OCI-LY1 (cell line): ENCODE measurements at regions not wholly inside any gene's neighbourhood (a gene's known extent, or its start where the extent isn't known, plus 50 kb on each side); places are given as distances from the start of the nearest gene placed in this dataset.

Source experiments
- H2AFZ ChIP-seq: fragments of 200-600 bp; sonication (generic), shearing (Covaris generic); 2 replicates; pipeline ENCODE4 v1.6.0; 2014; ENCODE audit warnings: antibody characterized with exemption, mild to moderate bottlenecking, low read length
- H3F3A ChIP-seq: fragments of 200-600 bp; sonication (generic), shearing (Covaris generic); 2 replicates; pipeline ENCODE4 v1.6.0; 2014; ENCODE audit warnings: mild to moderate bottlenecking, antibody characterized with exemption, low read length, moderate library complexity; ENCODE audit not compliant: insufficient read depth
- H3K27ac ChIP-seq: fragments of 200-600 bp; sonication (generic); 2 replicates; pipeline ENCODE4 v1.5.1; 2014; ENCODE audit warnings: low read length, mixed run types, mild to moderate bottlenecking, low read depth; ENCODE audit not compliant: poor library complexity, severe bottlenecking
- H3K27me3 ChIP-seq: fragments of 200-600 bp; sonication (generic); 2 replicates; pipeline ENCODE4 v1.6.0; 2014; ENCODE audit warnings: antibody characterized with exemption, mild to moderate bottlenecking, low read length, moderate library complexity; ENCODE audit not compliant: insufficient read depth
- H3K36me3 ChIP-seq: fragments of 200-600 bp; sonication (generic); 2 replicates; pipeline ENCODE4 v1.6.1; 2014; ENCODE audit warnings: mild to moderate bottlenecking, antibody characterized with exemption, low read length, moderate library complexity, mixed read lengths; ENCODE audit not compliant: insufficient read depth
- H3K4me1 ChIP-seq: fragments of 200-600 bp; sonication (generic); 2 replicates; pipeline ENCODE4 v1.5.1; 2014; ENCODE audit warnings: mild to moderate bottlenecking, low read length, moderate library complexity; ENCODE audit not compliant: insufficient read depth, severe bottlenecking
- H3K4me2 ChIP-seq: fragments of 200-600 bp; sonication (generic), shearing (Covaris generic); 2 replicates; pipeline ENCODE4 v1.6.1; 2014; ENCODE audit warnings: low read length
- H3K4me3 ChIP-seq: fragments of 200-600 bp; sonication (generic); 2 replicates; pipeline ENCODE4 v1.5.1; 2014; ENCODE audit warnings: low read length, low read depth, mild to moderate bottlenecking, mixed read lengths; ENCODE audit not compliant: poor library complexity, severe bottlenecking
- H3K79me2 ChIP-seq: fragments of 200-600 bp; shearing (Covaris generic); 2 replicates; pipeline ENCODE4 v1.6.1; 2016; ENCODE audit warnings: mixed run types, low read length, mixed read lengths; ENCODE audit not compliant: insufficient read depth
- H3K9ac ChIP-seq: fragments of 200-600 bp; sonication (generic), shearing (Covaris generic); 2 replicates; pipeline ENCODE4 v1.6.1; 2014; ENCODE audit warnings: mild to moderate bottlenecking, low read length, mixed read lengths
- H3K9me2 ChIP-seq: fragments of 200-600 bp; sonication (generic), shearing (Covaris generic); 2 replicates; pipeline ENCODE4 v1.6.1; 2014; ENCODE audit warnings: low read depth, mild to moderate bottlenecking, low read length, mixed read lengths
- H3K9me3 ChIP-seq: fragments of 200-600 bp; shearing (Covaris generic); 2 replicates; pipeline ENCODE4 v1.6.1; 2014; ENCODE audit warnings: low read length, mixed read lengths
- H4K20me1 ChIP-seq: fragments of 200-600 bp; sonication (generic), shearing (Covaris generic); 2 replicates; pipeline ENCODE4 v1.6.0; 2016; ENCODE audit warnings: mild to moderate bottlenecking, low read length; ENCODE audit not compliant: insufficient read depth
- EZH2 ChIP-seq: fragments of 200-600 bp; sonication (generic), shearing (Covaris generic); IDR thresholded peaks from 2 replicates; pipeline ENCODE4 v1.8.0; 2017; ENCODE audit warnings: borderline replicate concordance, mixed run types, mild to moderate bottlenecking, antibody characterized with exemption, low read length, moderate library complexity, mixed read lengths
- TF ChIP-seq, protein P1 (sequence below): fragments of 200-600 bp; sonication (generic), shearing (Covaris generic); IDR thresholded peaks from 2 replicates; pipeline ENCODE4 v1.5.1; 2017; ENCODE audit warnings: mild to moderate bottlenecking, antibody characterized with exemption, low read length, moderate library complexity, mixed read lengths

- Histone ChIP-seq H3K4me2 (no peak overlapping the region), H3K9me3 (no peaks in the 10 kb centered on the region), H2AFZ (no peak overlapping the region), H3K36me3 (no peaks in the 10 kb centered on the region), H4K20me1 (no peaks in the 10 kb centered on the region), H3K27ac (no peak overlapping the region), H3K27me3 (no peaks in the 10 kb centered on the region), H3K4me1 (no peaks in the 10 kb centered on the region), H3F3A (no peaks in the 10 kb centered on the region), H3K4me3 (no peak overlapping the region), H3K9ac (no peak overlapping the region), H3K9me2 (no peaks in the 10 kb centered on the region), H3K79me2 (no peaks in the 10 kb centered on the region)
- TF ChIP-seq EZH2: no peak
- TF ChIP-seq, protein P1, sequence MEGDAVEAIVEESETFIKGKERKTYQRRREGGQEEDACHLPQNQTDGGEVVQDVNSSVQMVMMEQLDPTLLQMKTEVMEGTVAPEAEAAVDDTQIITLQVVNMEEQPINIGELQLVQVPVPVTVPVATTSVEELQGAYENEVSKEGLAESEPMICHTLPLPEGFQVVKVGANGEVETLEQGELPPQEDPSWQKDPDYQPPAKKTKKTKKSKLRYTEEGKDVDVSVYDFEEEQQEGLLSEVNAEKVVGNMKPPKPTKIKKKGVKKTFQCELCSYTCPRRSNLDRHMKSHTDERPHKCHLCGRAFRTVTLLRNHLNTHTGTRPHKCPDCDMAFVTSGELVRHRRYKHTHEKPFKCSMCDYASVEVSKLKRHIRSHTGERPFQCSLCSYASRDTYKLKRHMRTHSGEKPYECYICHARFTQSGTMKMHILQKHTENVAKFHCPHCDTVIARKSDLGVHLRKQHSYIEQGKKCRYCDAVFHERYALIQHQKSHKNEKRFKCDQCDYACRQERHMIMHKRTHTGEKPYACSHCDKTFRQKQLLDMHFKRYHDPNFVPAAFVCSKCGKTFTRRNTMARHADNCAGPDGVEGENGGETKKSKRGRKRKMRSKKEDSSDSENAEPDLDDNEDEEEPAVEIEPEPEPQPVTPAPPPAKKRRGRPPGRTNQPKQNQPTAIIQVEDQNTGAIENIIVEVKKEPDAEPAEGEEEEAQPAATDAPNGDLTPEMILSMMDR: no peak
Observed at GRCh38 chr3:101950510-101950909, 101.2 kb downstream of the NFKBIZ start.

DNA sequence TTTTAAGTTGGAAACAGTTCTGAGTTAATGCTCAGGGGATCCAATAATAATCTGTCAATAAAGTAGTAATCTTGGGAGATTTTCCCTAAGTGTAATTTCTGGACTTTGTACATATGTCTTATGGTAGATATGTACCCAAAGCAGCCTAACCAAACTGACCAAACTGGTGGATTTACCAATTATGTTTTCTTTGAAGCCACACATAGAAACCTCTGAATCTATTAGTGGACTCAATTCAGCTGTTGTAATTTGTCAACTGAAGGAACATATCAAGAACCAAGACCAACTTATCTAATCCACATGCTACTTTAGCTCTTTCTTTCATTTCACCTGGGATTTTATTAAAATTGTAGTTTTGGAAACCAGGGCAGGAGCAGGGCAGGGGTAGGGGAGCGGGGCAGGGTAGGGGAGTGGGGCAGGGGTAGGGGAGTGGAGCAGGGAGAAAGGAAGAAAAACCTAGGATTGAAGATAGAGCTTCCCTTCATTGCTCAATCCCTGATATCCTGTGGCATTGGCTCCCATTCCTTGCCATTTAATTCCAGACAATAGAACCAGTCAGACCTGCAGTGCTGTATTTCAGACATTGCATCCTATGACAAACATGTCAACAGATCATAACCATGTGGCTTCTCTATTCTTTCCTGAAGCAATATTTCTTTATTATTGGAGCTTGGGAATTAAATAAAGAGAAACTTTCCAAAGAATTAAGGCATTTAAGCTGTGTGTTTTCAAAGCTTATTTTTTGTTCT lies 101.8 kb downstream of the NFKBIZ start:
- no peaks in the 10 kb centered on the region for H3K9me3 ChIP-seq
- H2AFZ ChIP-seq: no peak overlapping the region
- H4K20me1 ChIP-seq: no peaks in the 10 kb centered on the region
- H3K4me1 ChIP-seq: no peaks in the 10 kb centered on the region
- no peak overlapping the region for H3K27ac ChIP-seq
- no peaks in the 10 kb centered on the region for H3K79me2 ChIP-seq
- no peak overlapping the region for H3K4me3 ChIP-seq
- no peaks in the 10 kb centered on the region for H3K36me3 ChIP-seq
- H3K9me2 ChIP-seq: no peaks in the 10 kb centered on the region
- TF ChIP-seq EZH2: no peak
- TF ChIP-seq, protein P1: no peak
- H3K9ac ChIP-seq: no peak overlapping the region
- no peaks in the 10 kb centered on the region for H3K27me3 ChIP-seq
- H3K4me2 ChIP-seq: no peak overlapping the region
- no peaks in the 10 kb centered on the region for H3F3A ChIP-seq

DNA sequence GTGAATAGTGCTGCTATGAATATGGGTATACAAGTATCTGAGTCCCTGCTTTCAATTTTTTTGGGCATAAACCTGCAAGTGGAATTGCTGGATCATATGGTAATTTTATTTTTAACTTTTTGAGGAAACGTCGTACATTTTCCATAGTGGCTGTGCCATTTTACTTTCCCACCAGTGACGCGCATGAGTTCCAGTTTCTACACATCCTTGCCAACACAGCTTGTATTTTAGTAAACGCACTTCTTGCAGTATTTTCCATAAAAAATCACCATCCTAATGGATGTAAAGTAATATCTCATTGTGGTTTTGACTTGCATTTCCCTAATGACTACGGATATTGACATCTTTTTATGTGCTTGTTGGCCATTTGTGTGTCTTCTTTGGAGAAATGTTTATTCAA lies 105.0 kb downstream of the NFKBIZ start:
- H3K27me3 ChIP-seq: no peaks in the 10 kb centered on the region
- TF ChIP-seq, protein P1: no peak
- TF ChIP-seq EZH2: no peak
- no peaks in the 10 kb centered on the region for H3K9me3 ChIP-seq
- no peak overlapping the region for H3K4me2 ChIP-seq
- no peak overlapping the region for H3K27ac ChIP-seq
- no peak overlapping the region for H3K9ac ChIP-seq
- H3K4me1 ChIP-seq: no peaks in the 10 kb centered on the region
- H3K79me2 ChIP-seq: no peaks in the 10 kb centered on the region
- no peaks in the 10 kb centered on the region for H3F3A ChIP-seq
- H3K9me2 ChIP-seq: no peaks in the 10 kb centered on the region
- no peak overlapping the region for H3K4me3 ChIP-seq
- no peak overlapping the region for H2AFZ ChIP-seq
- H3K36me3 ChIP-seq: no peaks in the 10 kb centered on the region
- H4K20me1 ChIP-seq: no peaks in the 10 kb centered on the region
